ENCODE measurements at regions not wholly inside any gene's neighbourhood (a gene's known extent, or its start where the extent isn't known, plus 50 kb on each side); places are given as distances from the start of the nearest gene placed in this dataset.

DNA sequence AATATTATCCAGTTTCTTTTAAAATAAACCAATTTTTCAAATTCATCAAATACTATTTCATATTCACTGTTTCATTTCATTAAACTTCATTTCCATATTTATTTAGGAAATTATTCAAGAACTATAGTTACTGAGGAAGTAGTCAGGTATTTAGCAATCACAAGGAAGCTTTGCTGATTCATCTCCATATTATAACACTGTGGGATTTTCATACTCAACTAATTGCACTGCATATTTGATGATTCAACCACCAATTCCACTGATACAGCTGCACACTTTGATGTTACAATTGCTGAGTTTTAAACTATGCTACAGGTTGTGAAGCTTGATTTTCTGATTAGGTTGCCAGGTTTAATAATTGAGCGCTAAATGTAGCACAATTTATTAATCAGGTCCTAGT is 556.8 kb upstream of the SLITRK1 start:
- no peaks in the 10 kb centered on the region for H3K79me2 ChIP-seq (ENCODE audit: control insufficient read depth, insufficient read depth, low read length)
- H3K36me3 ChIP-seq (replicated peaks in 1 of 2; ENCODE audit: control extremely low read depth in 1 of 2, control insufficient read depth in 1 of 2, extremely low read depth in 1 of 2, insufficient read depth in 2 of 2, low read length in 1 of 2) = no peaks in the 10 kb centered on the region
- DNase-seq = no peak
- H3K27me3 Mint-ChIP-seq = no peaks in the 10 kb centered on the region
- WGBS (ENCODE audit: insufficient coverage) = no CpG with 5 or more reads among the region's 1 CpG
- H3K4me2 ChIP-seq (replicated peaks; ENCODE audit: low read depth, low read length, poor library complexity, severe bottlenecking) = no peak overlapping the region
- H3K9me3 Mint-ChIP-seq (ENCODE audit: insufficient read depth) = peaks cover 4% of the 10 kb centered on the region
- H3K27me3 ChIP-seq (replicated peaks in 1 of 4; ENCODE audit: control extremely low read depth in 1 of 4, control insufficient read depth in 3 of 4, insufficient read depth in 4 of 4, low read length in 3 of 4) = no peaks in the 10 kb centered on the region
- H3K9me3 ChIP-seq (ENCODE audit: control extremely low read depth in 1 of 3, control insufficient read depth in 2 of 3, insufficient read depth in 1 of 3, low read length in 2 of 3) = peaks cover 0 to 1% (median 0%) of the 10 kb centered on the region in 3 donors
- H4K20me1 ChIP-seq (ENCODE audit: control insufficient read depth, insufficient read depth, low read length, poor library complexity, severe bottlenecking) = no peaks in the 10 kb centered on the region
- H3K27ac Mint-ChIP-seq = no peak overlapping the region
- no peak for ATAC-seq (ENCODE audit: low read depth)
- TF ChIP-seq, protein P1, sequence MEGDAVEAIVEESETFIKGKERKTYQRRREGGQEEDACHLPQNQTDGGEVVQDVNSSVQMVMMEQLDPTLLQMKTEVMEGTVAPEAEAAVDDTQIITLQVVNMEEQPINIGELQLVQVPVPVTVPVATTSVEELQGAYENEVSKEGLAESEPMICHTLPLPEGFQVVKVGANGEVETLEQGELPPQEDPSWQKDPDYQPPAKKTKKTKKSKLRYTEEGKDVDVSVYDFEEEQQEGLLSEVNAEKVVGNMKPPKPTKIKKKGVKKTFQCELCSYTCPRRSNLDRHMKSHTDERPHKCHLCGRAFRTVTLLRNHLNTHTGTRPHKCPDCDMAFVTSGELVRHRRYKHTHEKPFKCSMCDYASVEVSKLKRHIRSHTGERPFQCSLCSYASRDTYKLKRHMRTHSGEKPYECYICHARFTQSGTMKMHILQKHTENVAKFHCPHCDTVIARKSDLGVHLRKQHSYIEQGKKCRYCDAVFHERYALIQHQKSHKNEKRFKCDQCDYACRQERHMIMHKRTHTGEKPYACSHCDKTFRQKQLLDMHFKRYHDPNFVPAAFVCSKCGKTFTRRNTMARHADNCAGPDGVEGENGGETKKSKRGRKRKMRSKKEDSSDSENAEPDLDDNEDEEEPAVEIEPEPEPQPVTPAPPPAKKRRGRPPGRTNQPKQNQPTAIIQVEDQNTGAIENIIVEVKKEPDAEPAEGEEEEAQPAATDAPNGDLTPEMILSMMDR (IDR thresholded peaks at IDR 0.05) = no peak
- no peak for TF ChIP-seq EZH2 (IDR thresholded peaks at IDR 0.05; ENCODE audit: borderline replicate concordance, insufficient read depth, low read depth, low read length, poor library complexity, severe bottlenecking)
- no peak overlapping the region for H3K4me3 Mint-ChIP-seq
- H2AFZ ChIP-seq (ENCODE audit: insufficient read depth, low read depth, low read length, poor library complexity, severe bottlenecking) = no peak overlapping the region
- H3K27ac ChIP-seq (ENCODE audit: low read length in 2 of 2) = no peak overlapping the region
- H3K4me1 ChIP-seq (ENCODE audit: control insufficient read depth in 2 of 2, insufficient read depth in 2 of 2, low read length in 2 of 2) = no peaks in the 10 kb centered on the region
- no peak overlapping the region for H3K9ac ChIP-seq (ENCODE audit: low read length)
- H3K4me3 ChIP-seq (ENCODE audit: control extremely low read depth in 1 of 5, extremely low read depth in 1 of 5, insufficient read depth in 1 of 5, low read depth in 2 of 5, low read length in 4 of 5) = no peak overlapping the region
- intact Hi-C loops (cut with micrococcal nuclease) = no loop called here
- ChIA-PET CTCF (no interaction called here), POLR2A (no interaction called here)
- H3K4me1 Mint-ChIP-seq = no peaks in the 10 kb centered on the region

DNA sequence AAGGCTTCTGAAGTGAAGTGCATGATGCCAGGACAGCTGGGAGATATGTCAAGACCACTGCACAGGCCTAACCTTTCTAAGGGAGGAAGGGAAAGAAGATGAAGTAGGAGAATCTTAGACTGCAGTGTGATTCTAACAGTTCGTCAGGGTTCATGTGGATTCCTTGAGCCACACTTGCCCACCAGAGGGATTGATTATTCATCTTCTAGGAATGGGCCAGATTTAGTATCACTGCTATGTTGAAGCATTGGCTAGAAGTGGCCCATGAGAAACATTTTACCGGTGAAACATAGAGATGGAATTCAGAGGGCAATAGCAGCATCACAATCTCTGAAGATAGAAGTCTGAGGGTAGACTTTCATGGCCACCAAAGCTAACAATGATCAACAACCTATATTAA is 550.8 kb upstream of the SLITRK1 start:
- Mint-ChIP-seq H3K9me3 (ENCODE audit: insufficient read depth) (no peaks in the 10 kb centered on the region), H3K4me1 (no peaks in the 10 kb centered on the region), H3K27me3 (no peaks in the 10 kb centered on the region), H3K27ac (no peak overlapping the region), H3K4me3 (no peak overlapping the region)
- no peaks in the 10 kb centered on the region for H3K27me3 ChIP-seq (replicated peaks in 1 of 4; ENCODE audit: control extremely low read depth in 1 of 4, control insufficient read depth in 3 of 4, insufficient read depth in 4 of 4, low read length in 3 of 4)
- no peaks in the 10 kb centered on the region for H3K36me3 ChIP-seq (replicated peaks in 1 of 2; ENCODE audit: control extremely low read depth in 1 of 2, control insufficient read depth in 1 of 2, extremely low read depth in 1 of 2, insufficient read depth in 2 of 2, low read length in 1 of 2)
- TF ChIP-seq EZH2 (IDR thresholded peaks at IDR 0.05; ENCODE audit: borderline replicate concordance, insufficient read depth, low read depth, low read length, poor library complexity, severe bottlenecking) = no peak
- TF ChIP-seq, protein P1 (IDR thresholded peaks at IDR 0.05) = no peak
- no peak overlapping the region for H3K9ac ChIP-seq (ENCODE audit: low read length)
- ChIA-PET POLR2A (no interaction called here), CTCF (no interaction called here)
- no peak overlapping the region for H3K27ac ChIP-seq (ENCODE audit: low read length in 2 of 2)
- DNase-seq (no peak), ATAC-seq (ENCODE audit: low read depth) (no peak)
- intact Hi-C loops (cut with micrococcal nuclease) = no loop called here
- WGBS (ENCODE audit: insufficient coverage) = 86% methylated on average over 1 of the region's 2 CpGs
- no peaks in the 10 kb centered on the region for H3K79me2 ChIP-seq (ENCODE audit: control insufficient read depth, insufficient read depth, low read length)
- H4K20me1 ChIP-seq (ENCODE audit: control insufficient read depth, insufficient read depth, low read length, poor library complexity, severe bottlenecking) = no peaks in the 10 kb centered on the region
- peaks cover 0 to 1% (median 1%) of the 10 kb centered on the region in 3 donors for H3K9me3 ChIP-seq (ENCODE audit: control extremely low read depth in 1 of 3, control insufficient read depth in 2 of 3, insufficient read depth in 1 of 3, low read length in 2 of 3)
- no peak overlapping the region for H2AFZ ChIP-seq (ENCODE audit: insufficient read depth, low read depth, low read length, poor library complexity, severe bottlenecking)
- no peaks in the 10 kb centered on the region for H3K4me1 ChIP-seq (ENCODE audit: control insufficient read depth in 2 of 2, insufficient read depth in 2 of 2, low read length in 2 of 2)
- H3K4me3 ChIP-seq (ENCODE audit: control extremely low read depth in 1 of 5, extremely low read depth in 1 of 5, insufficient read depth in 1 of 5, low read depth in 2 of 5, low read length in 4 of 5) = no peak overlapping the region
- no peak overlapping the region for H3K4me2 ChIP-seq (replicated peaks; ENCODE audit: low read depth, low read length, poor library complexity, severe bottlenecking)

Data from B cell (primary cell).